SK-N-SH (cell line): ENCODE measurements at regions not wholly inside any gene's neighbourhood (a gene's known extent, or its start where the extent isn't known, plus 50 kb on each side); places are given as distances from the start of the nearest gene placed in this dataset.

Source experiments
- CTCF ChIP-seq: fragments of 200-600 bp; sonication (generic); IDR thresholded peaks from 2 replicates; pipeline ENCODE4 v1.6.1; 2017; ENCODE audit warnings: antibody characterized with exemption, mild to moderate bottlenecking, moderate library complexity
- ELF1 ChIP-seq: IDR thresholded peaks from 2 replicates; pipeline ENCODE4 v1.4.0; 2012
- EP300 ChIP-seq, 2 experiments: IDR thresholded peaks; 2 replicates each; pipeline versions ENCODE4 v1.4.0 to v1.6.1; 2012; ENCODE audit warnings: borderline replicate concordance in 1 of 2, low read depth in 1 of 2, low read length in 1 of 2
- EZH2phosphoT487 ChIP-seq: fragments of 200-600 bp; sonication (generic); IDR thresholded peaks from 2 replicates; pipeline ENCODE4 v1.6.1; 2017; ENCODE audit warnings: low read depth, mixed run types, mild to moderate bottlenecking, antibody characterized with exemption, moderate library complexity, borderline replicate concordance
- FOXM1 ChIP-seq: IDR thresholded peaks from 2 replicates; pipeline ENCODE4 v1.4.0; 2012; ENCODE audit warnings: low read depth, mild to moderate bottlenecking
- POLR2AphosphoS5 ChIP-seq: IDR thresholded peaks from 2 replicates; pipeline ENCODE4 v1.6.1; 2012; ENCODE audit warnings: low read depth, low read length
- RCOR1 ChIP-seq: fragments of 150-350 bp; IDR thresholded peaks from 2 replicates; pipeline ENCODE4 v1.6.1; 2017; ENCODE audit warnings: antibody characterized with exemption, low read length
- REST ChIP-seq: IDR thresholded peaks from 2 replicates; pipeline ENCODE4 v1.6.1; 2012; ENCODE audit warnings: mild to moderate bottlenecking, low read depth, low read length, moderate library complexity
- RFX5 ChIP-seq: IDR thresholded peaks from 2 replicates; pipeline ENCODE4 v1.6.1; 2012; ENCODE audit warnings: mild to moderate bottlenecking, improper control_type of control experiment, low read length
- TCF12 ChIP-seq: IDR thresholded peaks from 2 replicates; pipeline ENCODE4 v1.4.0; 2012
- USF2 ChIP-seq: fragments of 150-350 bp; IDR thresholded peaks from 2 replicates; pipeline ENCODE4 v1.6.1; 2017; ENCODE audit warnings: antibody characterized with exemption, low read length, low read depth, borderline replicate concordance
- YY1 ChIP-seq: IDR thresholded peaks from 2 replicates; pipeline ENCODE4 v1.4.0; 2012; ENCODE audit warnings: low read depth, mild to moderate bottlenecking
- ZBTB33 ChIP-seq: IDR thresholded peaks from 2 replicates; pipeline ENCODE4 v1.4.0; 2012; ENCODE audit warnings: low read depth, borderline replicate concordance

GRCh38 chr18:39396168-39396567 is 1830.6 kb upstream of the CELF4 start:
- no peak for TF ChIP-seq CTCF
- TF ChIP-seq YY1: no peak
- no peak for TF ChIP-seq POLR2AphosphoS5
- no peak for TF ChIP-seq USF2
- no peak for TF ChIP-seq RCOR1
- TF ChIP-seq EZH2phosphoT487: no peak
- TF ChIP-seq ELF1: no peak
- no peak for TF ChIP-seq FOXM1
- no peak for TF ChIP-seq EP300 (IDR thresholded peaks at IDR 0.05; ENCODE audit: borderline replicate concordance in 1 of 2, low read depth in 1 of 2, low read length in 1 of 2)
- TF ChIP-seq RFX5: no peak
- no peak for TF ChIP-seq TCF12
- no peak for TF ChIP-seq ZBTB33
- TF ChIP-seq REST: no peak
